ENCODE measurements at regions not wholly inside any gene's neighbourhood (a gene's known extent, or its start where the extent isn't known, plus 50 kb on each side); places are given as distances from the start of the nearest gene placed in this dataset.

- H3K4me3 ChIP-seq (ENCODE audit: low read depth, low read length), result no peak overlapping the region
- H3K4me1 ChIP-seq, result no peaks in the 10 kb centered on the region
- H3K27me3 ChIP-seq, result no peaks in the 10 kb centered on the region
- DNase-seq, result no peak
- H3K36me3 ChIP-seq, result no peaks in the 10 kb centered on the region
- no peaks in the 10 kb centered on the region for H3K9me3 ChIP-seq
- TF ChIP-seq, protein P1, sequence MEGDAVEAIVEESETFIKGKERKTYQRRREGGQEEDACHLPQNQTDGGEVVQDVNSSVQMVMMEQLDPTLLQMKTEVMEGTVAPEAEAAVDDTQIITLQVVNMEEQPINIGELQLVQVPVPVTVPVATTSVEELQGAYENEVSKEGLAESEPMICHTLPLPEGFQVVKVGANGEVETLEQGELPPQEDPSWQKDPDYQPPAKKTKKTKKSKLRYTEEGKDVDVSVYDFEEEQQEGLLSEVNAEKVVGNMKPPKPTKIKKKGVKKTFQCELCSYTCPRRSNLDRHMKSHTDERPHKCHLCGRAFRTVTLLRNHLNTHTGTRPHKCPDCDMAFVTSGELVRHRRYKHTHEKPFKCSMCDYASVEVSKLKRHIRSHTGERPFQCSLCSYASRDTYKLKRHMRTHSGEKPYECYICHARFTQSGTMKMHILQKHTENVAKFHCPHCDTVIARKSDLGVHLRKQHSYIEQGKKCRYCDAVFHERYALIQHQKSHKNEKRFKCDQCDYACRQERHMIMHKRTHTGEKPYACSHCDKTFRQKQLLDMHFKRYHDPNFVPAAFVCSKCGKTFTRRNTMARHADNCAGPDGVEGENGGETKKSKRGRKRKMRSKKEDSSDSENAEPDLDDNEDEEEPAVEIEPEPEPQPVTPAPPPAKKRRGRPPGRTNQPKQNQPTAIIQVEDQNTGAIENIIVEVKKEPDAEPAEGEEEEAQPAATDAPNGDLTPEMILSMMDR (IDR thresholded peaks at IDR 0.05; ENCODE audit: low read depth, low read length), result no peak
Observed at GRCh38 chr12:88642675-88643431, 62.6 kb upstream of the KITLG start.

DNA sequence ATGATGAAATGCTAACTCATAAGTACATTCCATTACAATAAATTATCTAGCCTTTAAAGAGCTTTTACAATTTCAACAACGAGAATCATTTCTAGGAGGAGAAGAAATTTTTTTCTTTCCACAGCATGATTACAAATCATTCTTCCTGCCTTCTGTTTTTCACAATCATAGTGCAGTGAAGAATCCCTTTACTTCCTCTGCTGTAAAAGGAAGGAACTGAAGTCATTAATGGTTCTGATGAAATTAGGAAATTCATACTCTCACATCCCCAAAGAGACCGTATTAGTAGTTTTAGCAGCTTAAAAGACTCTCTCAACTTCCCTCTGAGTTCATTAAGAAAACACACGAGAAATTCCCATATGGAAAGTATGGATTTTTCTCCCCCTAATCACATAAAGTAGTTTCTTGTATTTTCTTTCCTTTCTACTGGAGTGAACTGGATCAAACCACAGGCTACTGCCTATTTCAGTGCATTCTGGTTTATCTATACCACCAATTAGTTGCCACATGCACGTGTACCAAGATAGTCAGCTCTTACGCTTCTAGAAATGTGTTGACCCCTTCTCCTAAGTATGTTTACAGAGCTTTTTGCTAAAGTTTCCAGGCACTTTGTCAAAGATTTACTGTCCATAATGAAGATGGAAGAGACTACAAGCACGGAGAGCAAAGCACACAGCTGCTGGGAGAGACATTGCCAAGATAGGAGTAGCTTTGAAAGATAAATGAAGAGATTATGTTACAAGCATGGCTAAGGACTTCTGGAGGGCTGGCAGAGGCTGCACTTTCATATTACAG lies 58.9 kb upstream of the KITLG start:
- TF ChIP-seq, protein P1 (IDR thresholded peaks at IDR 0.05; ENCODE audit: low read depth, low read length), result no peak
- no peaks in the 10 kb centered on the region for H3K9me3 ChIP-seq
- no peaks in the 10 kb centered on the region for H3K36me3 ChIP-seq
- no peak overlapping the region for H3K4me3 ChIP-seq (ENCODE audit: low read depth, low read length)
- no peaks in the 10 kb centered on the region for H3K4me1 ChIP-seq
- H3K27me3 ChIP-seq, result no peaks in the 10 kb centered on the region
- no peak for DNase-seq

GRCh38 chr12:88638388-88638787 lies 58.1 kb upstream of the KITLG start:
- H3K9me3 ChIP-seq, result no peaks in the 10 kb centered on the region
- no peaks in the 10 kb centered on the region for H3K27me3 ChIP-seq
- H3K4me3 ChIP-seq (ENCODE audit: low read depth, low read length), result no peak overlapping the region
- DNase-seq, result no peak
- H3K4me1 ChIP-seq, result no peaks in the 10 kb centered on the region
- H3K36me3 ChIP-seq, result no peaks in the 10 kb centered on the region
- TF ChIP-seq, protein P1 (IDR thresholded peaks at IDR 0.05; ENCODE audit: low read depth, low read length), result no peak

DNA sequence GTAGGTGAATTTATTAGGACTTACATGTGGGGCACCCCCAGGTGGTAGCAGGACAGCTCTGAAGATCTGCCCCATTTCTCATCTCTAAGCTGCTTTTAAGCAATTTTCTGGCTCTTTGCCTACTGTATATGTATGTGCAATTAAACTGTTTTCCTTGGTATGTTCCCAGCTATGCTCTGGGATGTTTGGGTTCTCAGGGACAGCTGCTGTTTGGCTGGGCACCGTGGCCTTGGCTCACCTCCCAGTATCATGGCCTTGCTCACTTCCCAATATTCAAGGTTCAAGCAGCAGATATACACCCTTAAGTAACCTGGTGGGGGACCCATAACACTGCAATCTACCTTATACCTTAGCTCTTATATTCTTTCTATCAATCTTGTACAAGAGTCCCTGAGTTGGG lies 53.7 kb upstream of the KITLG start:
- no peaks in the 10 kb centered on the region for H3K27me3 ChIP-seq
- no peak overlapping the region for H3K4me3 ChIP-seq (ENCODE audit: low read depth, low read length)
- no peaks in the 10 kb centered on the region for H3K36me3 ChIP-seq
- DNase-seq, result no peak
- no peaks in the 10 kb centered on the region for H3K9me3 ChIP-seq
- no peaks in the 10 kb centered on the region for H3K4me1 ChIP-seq
- TF ChIP-seq, protein P1 (IDR thresholded peaks at IDR 0.05; ENCODE audit: low read depth, low read length), result no peak

GRCh38 chr12:88633312-88633711 lies 53.0 kb upstream of the KITLG start:
- Histone ChIP-seq H3K36me3 (no peaks in the 10 kb centered on the region), H3K27me3 (no peaks in the 10 kb centered on the region), H3K4me3 (ENCODE audit: low read depth, low read length) (no peak overlapping the region), H3K4me1 (no peaks in the 10 kb centered on the region), H3K9me3 (no peaks in the 10 kb centered on the region)
- TF ChIP-seq, protein P1 (IDR thresholded peaks at IDR 0.05; ENCODE audit: low read depth, low read length), result no peak
- DNase-seq, result no peak

- no peak for DNase-seq
- H3K4me3 ChIP-seq (ENCODE audit: low read depth, low read length), result no peak overlapping the region
- no peaks in the 10 kb centered on the region for H3K36me3 ChIP-seq
- H3K9me3 ChIP-seq, result no peaks in the 10 kb centered on the region
- peaks cover 2% of the 10 kb centered on the region for H3K4me1 ChIP-seq
- no peaks in the 10 kb centered on the region for H3K27me3 ChIP-seq
- TF ChIP-seq, protein P1 (IDR thresholded peaks at IDR 0.05; ENCODE audit: low read depth, low read length), result no peak
Observed at GRCh38 chr12:88630561-88630960, 50.3 kb upstream of the KITLG start.
